Neural cell (in vitro differentiated cells): ENCODE measurements at regions not wholly inside any gene's neighbourhood (a gene's known extent, or its start where the extent isn't known, plus 50 kb on each side); places are given as distances from the start of the nearest gene placed in this dataset.

Experiments used
- H2AFZ ChIP-seq: fragments of 200-600, 300-800 bp; sonication (generic), shearing (Covaris generic); 2 replicates; pipeline ENCODE4 v1.6.0; 2014; ENCODE audit warnings: low read depth, mild to moderate bottlenecking, antibody characterized with exemption, low read length, moderate library complexity
- H3F3A ChIP-seq: fragments of 200-600 bp; shearing (Covaris generic); 2 replicates; pipeline ENCODE4 v1.6.1; 2016; ENCODE audit warnings: mild to moderate bottlenecking, moderate library complexity, mixed read lengths, antibody characterized with exemption, low read length; ENCODE audit not compliant: insufficient read depth, poor library complexity, severe bottlenecking
- H3K27ac ChIP-seq: fragments of 200-600, 300-800 bp; sonication (generic), shearing (Covaris generic); 2 replicates; pipeline ENCODE4 v1.5.1; 2014; ENCODE audit warnings: mild to moderate bottlenecking, low read length, moderate library complexity
- H3K27me3 ChIP-seq: fragments of 300-800, 200-600 bp; sonication (generic), shearing (Covaris generic); 2 replicates; pipeline ENCODE4 v1.6.0; 2014; ENCODE audit warnings: mild to moderate bottlenecking, low read depth, low read length, moderate library complexity; ENCODE audit not compliant: insufficient read depth
- H3K36me3 ChIP-seq: fragments of 300-800, 200-600 bp; sonication (generic), shearing (Covaris generic); 2 replicates; pipeline ENCODE4 v1.5.1; 2014; ENCODE audit warnings: mild to moderate bottlenecking, antibody characterized with exemption, low read length, moderate library complexity; ENCODE audit not compliant: insufficient read depth
- H3K4me2 ChIP-seq: fragments of 300-800, 200-600 bp; sonication (generic), shearing (Covaris generic); 2 replicates; pipeline ENCODE4 v1.6.0; 2014; ENCODE audit warnings: mild to moderate bottlenecking, low read length
- H3K4me3 ChIP-seq: fragments of 300-800, 200-600 bp; sonication (generic), shearing (Covaris generic); 2 replicates; pipeline ENCODE4 v1.5.1; 2014; ENCODE audit warnings: mild to moderate bottlenecking, low read length, moderate library complexity
- H3K79me2 ChIP-seq: fragments of 200-600 bp; shearing (Covaris generic); replicated peaks from 2 replicates; pipeline ENCODE4 v1.6.0; 2014; ENCODE audit warnings: mild to moderate bottlenecking, low read length, moderate library complexity; ENCODE audit not compliant: insufficient read depth
- H3K9ac ChIP-seq: fragments of 300-800, 200-600 bp; sonication (generic), shearing (Covaris generic); 2 replicates; pipeline ENCODE4 v1.6.1; 2016; ENCODE audit warnings: mild to moderate bottlenecking, low read length, mixed read lengths
- H3K9me2 ChIP-seq: fragments of 200-600 bp; shearing (Covaris generic); 2 replicates; pipeline ENCODE4 v1.6.1; 2016; ENCODE audit warnings: mild to moderate bottlenecking, low read length, mixed read lengths; ENCODE audit not compliant: insufficient read depth
- H3K9me3 ChIP-seq: fragments of 200-600, 300-800 bp; sonication (generic), shearing (Covaris generic); 2 replicates; pipeline ENCODE4 v1.6.1; 2016; ENCODE audit warnings: mild to moderate bottlenecking, mixed run types, low read length, moderate library complexity, mixed read lengths
- H4K20me1 ChIP-seq: fragments of 200-600 bp; shearing (Covaris generic); 2 replicates; pipeline ENCODE4 v1.6.1; 2016; ENCODE audit warnings: mild to moderate bottlenecking, mixed run types; ENCODE audit not compliant: insufficient read depth
- EP300 ChIP-seq: fragments of 450-650 bp; conservative IDR thresholded peaks from 2 replicates; pipeline ENCODE4 v1.6.1; 2014; ENCODE audit warnings: antibody characterized with exemption, mild to moderate bottlenecking, moderate library complexity; ENCODE audit not compliant: poor library complexity, severe bottlenecking
- EZH2 ChIP-seq: fragments of 200-600, 300-800 bp; shearing (Covaris generic), sonication (generic); IDR thresholded peaks from 2 replicates; pipeline ENCODE4 v1.6.1; 2014; ENCODE audit warnings: antibody characterized with exemption, low read length, borderline replicate concordance, mild to moderate bottlenecking; ENCODE audit not compliant: insufficient read depth, poor library complexity, severe bottlenecking
- MXI1 ChIP-seq: fragments of 450-650 bp; conservative IDR thresholded peaks from 2 replicates; pipeline ENCODE4 v1.6.1; 2014; ENCODE audit warnings: antibody characterized with exemption, mild to moderate bottlenecking; ENCODE audit not compliant: poor library complexity, severe bottlenecking
- POLR2AphosphoS5 ChIP-seq: IDR thresholded peaks from 2 replicates; pipeline ENCODE4 v1.6.1; 2012
- RAD21 ChIP-seq: fragments of 450-650 bp; conservative IDR thresholded peaks from 2 replicates; pipeline ENCODE4 v1.6.1; 2014; ENCODE audit warnings: antibody characterized with exemption, mild to moderate bottlenecking, moderate library complexity
- SMC3 ChIP-seq: fragments of 450-650 bp; conservative IDR thresholded peaks from 2 replicates; pipeline ENCODE4 v1.6.1; 2014; ENCODE audit warnings: antibody characterized with exemption, mild to moderate bottlenecking, moderate library complexity; ENCODE audit not compliant: poor library complexity
- TAF1 ChIP-seq: IDR thresholded peaks from 2 replicates; pipeline ENCODE4 v1.6.1; 2012; ENCODE audit warnings: low read depth
- TF ChIP-seq, protein P1 (sequence below): fragments of 450-650 bp; IDR thresholded peaks from 2 replicates; pipeline ENCODE4 v1.5.1; 2014; ENCODE audit warnings: antibody characterized with exemption, mild to moderate bottlenecking, moderate library complexity; ENCODE audit not compliant: poor library complexity, severe bottlenecking
- TF ChIP-seq, protein P2 (sequence below): IDR thresholded peaks from 2 replicates; pipeline ENCODE4 v1.6.1; 2012; ENCODE audit warnings: borderline replicate concordance

DNA sequence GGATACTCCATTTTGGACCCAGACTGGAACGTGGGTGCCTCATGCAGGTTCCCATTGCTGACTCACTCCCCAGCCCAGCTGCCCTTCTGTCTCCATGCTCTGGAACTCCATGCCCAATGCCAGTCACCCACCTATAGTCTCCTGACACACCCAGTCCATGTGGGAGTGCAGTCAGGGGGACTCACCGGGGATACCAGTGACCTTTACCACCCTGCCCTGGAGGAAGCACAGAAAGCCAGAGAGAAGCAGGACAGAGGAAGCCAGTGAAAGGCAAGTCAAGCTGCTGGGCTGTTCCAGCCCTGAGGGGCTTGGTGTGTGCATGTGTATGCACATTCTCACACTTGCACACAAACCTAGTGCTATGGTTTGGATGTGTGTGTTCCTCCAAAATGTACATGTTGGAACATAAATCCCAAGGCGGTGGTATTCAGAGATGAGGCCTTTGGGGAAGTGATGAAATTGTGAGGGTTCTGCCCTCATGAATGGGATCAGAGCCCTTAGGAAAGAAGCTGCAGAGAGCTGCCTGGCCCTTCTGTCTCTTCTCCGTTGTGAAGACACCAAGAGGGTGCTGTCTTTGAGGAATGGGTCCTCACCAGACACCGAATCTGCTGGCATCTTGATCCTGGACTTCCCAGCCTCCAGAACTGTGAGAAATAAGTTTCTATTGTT lies 121.4 kb upstream of the MAFB start:
- Histone ChIP-seq H3K79me2 (no peaks in the 10 kb centered on the region), H2AFZ (no peak overlapping the region), H3K9me2 (no peaks in the 10 kb centered on the region), H3K9me3 (no peaks in the 10 kb centered on the region), H4K20me1 (no peaks in the 10 kb centered on the region), H3K9ac (no peak overlapping the region), H3K36me3 (no peaks in the 10 kb centered on the region), H3F3A (no peaks in the 10 kb centered on the region), H3K4me3 (no peak overlapping the region), H3K27ac (no peak overlapping the region), H3K4me2 (no peak overlapping the region), H3K27me3 (no peaks in the 10 kb centered on the region)
- TF ChIP-seq SMC3 = no peak
- no peak for TF ChIP-seq MXI1
- no peak for TF ChIP-seq EP300
- TF ChIP-seq RAD21 = no peak
- no peak for TF ChIP-seq POLR2AphosphoS5
- TF ChIP-seq, protein P1, sequence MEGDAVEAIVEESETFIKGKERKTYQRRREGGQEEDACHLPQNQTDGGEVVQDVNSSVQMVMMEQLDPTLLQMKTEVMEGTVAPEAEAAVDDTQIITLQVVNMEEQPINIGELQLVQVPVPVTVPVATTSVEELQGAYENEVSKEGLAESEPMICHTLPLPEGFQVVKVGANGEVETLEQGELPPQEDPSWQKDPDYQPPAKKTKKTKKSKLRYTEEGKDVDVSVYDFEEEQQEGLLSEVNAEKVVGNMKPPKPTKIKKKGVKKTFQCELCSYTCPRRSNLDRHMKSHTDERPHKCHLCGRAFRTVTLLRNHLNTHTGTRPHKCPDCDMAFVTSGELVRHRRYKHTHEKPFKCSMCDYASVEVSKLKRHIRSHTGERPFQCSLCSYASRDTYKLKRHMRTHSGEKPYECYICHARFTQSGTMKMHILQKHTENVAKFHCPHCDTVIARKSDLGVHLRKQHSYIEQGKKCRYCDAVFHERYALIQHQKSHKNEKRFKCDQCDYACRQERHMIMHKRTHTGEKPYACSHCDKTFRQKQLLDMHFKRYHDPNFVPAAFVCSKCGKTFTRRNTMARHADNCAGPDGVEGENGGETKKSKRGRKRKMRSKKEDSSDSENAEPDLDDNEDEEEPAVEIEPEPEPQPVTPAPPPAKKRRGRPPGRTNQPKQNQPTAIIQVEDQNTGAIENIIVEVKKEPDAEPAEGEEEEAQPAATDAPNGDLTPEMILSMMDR = no peak
- TF ChIP-seq EZH2 = no peak
- no peak for TF ChIP-seq TAF1
- TF ChIP-seq, protein P2, sequence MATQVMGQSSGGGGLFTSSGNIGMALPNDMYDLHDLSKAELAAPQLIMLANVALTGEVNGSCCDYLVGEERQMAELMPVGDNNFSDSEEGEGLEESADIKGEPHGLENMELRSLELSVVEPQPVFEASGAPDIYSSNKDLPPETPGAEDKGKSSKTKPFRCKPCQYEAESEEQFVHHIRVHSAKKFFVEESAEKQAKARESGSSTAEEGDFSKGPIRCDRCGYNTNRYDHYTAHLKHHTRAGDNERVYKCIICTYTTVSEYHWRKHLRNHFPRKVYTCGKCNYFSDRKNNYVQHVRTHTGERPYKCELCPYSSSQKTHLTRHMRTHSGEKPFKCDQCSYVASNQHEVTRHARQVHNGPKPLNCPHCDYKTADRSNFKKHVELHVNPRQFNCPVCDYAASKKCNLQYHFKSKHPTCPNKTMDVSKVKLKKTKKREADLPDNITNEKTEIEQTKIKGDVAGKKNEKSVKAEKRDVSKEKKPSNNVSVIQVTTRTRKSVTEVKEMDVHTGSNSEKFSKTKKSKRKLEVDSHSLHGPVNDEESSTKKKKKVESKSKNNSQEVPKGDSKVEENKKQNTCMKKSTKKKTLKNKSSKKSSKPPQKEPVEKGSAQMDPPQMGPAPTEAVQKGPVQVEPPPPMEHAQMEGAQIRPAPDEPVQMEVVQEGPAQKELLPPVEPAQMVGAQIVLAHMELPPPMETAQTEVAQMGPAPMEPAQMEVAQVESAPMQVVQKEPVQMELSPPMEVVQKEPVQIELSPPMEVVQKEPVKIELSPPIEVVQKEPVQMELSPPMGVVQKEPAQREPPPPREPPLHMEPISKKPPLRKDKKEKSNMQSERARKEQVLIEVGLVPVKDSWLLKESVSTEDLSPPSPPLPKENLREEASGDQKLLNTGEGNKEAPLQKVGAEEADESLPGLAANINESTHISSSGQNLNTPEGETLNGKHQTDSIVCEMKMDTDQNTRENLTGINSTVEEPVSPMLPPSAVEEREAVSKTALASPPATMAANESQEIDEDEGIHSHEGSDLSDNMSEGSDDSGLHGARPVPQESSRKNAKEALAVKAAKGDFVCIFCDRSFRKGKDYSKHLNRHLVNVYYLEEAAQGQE = no peak

DNA sequence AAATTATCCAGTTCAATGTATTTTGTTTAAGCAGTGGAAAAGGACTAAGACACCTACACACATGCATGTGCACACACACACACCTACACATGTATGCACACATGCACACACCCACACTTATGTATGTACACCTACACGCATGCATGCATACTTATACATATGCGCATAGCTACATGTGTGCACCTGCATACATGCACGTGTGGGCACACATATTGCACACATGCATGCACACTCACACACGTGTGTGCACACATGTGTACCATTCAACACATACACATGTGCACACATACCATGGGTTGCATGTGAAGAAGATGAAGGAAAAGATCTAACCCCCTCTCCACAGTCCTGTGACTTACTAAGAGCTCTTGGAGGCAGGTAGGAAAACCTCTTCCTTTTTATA lies 122.0 kb upstream of the MAFB start:
- H3K9me3 ChIP-seq = no peaks in the 10 kb centered on the region
- H4K20me1 ChIP-seq = no peaks in the 10 kb centered on the region
- H3K9me2 ChIP-seq = no peaks in the 10 kb centered on the region
- H3K36me3 ChIP-seq = no peaks in the 10 kb centered on the region
- no peaks in the 10 kb centered on the region for H3K27me3 ChIP-seq
- no peak overlapping the region for H3K4me3 ChIP-seq
- H3F3A ChIP-seq = no peaks in the 10 kb centered on the region
- no peak for TF ChIP-seq EP300
- TF ChIP-seq, protein P1 = no peak
- no peak for TF ChIP-seq EZH2
- no peak for TF ChIP-seq MXI1
- TF ChIP-seq RAD21 = no peak
- no peak for TF ChIP-seq SMC3
- TF ChIP-seq TAF1 = no peak
- TF ChIP-seq POLR2AphosphoS5 = no peak
- TF ChIP-seq, protein P2 = no peak
- H3K79me2 ChIP-seq = no peaks in the 10 kb centered on the region
- H3K27ac ChIP-seq = no peak overlapping the region
- H3K4me2 ChIP-seq = no peak overlapping the region
- H2AFZ ChIP-seq = no peak overlapping the region
- H3K9ac ChIP-seq = no peak overlapping the region
